HepG2 (cell line): ENCODE measurements at regions not wholly inside any gene's neighbourhood (a gene's known extent, or its start where the extent isn't known, plus 50 kb on each side); places are given as distances from the start of the nearest gene placed in this dataset.

Source experiments
- ATAC-seq: fragments of 200-7000 bp; cut with Tn5 transposase; 3 replicates; pipeline ENCODE4 v1.9.1; 2020; ENCODE audit warnings: mild to moderate bottlenecking, moderate library complexity
- BruUV-seq: library from RNA; stranded (reverse); fragments of 400-500 nt; replicated peaks from 2 replicates; lab custom pipeline; 2021; lab: Mats Ljungman, UMichigan
- CTCF ChIA-PET: fragments of 300-600 bp; formaldehyde crosslinking; extraction: SDS; loops from one replicate; lab custom pipeline; 2021; ENCODE audit warnings: low total read pairs, inconsistent platforms, low intra/inter-chr PET ratio; lab: Yijun Ruan, JAX
- POLR2A ChIA-PET: fragments of 350-600 bp; sonication (Branson Sonifier 250); formaldehyde crosslinking; loops from one replicate; lab custom pipeline; 2020; ENCODE audit warnings: antibody characterized with exemption, inconsistent platforms; lab: Yijun Ruan, JAX
- DNase-seq: peaks from one replicate; pipeline ENCODE4 v3.0.0-alpha.2; 2015; ENCODE audit warnings: low spot score
- FAIRE-seq: peaks from 3 replicates; lab custom pipeline; 2011; peaks lifted over from hg19 to GRCh38; lab: Jason Lieb, UNC
- H2AFZ ChIP-seq: one replicate; pipeline ENCODE4 v1.6.1; 2011; ENCODE audit warnings: low read length, inconsistent platforms
- H3K27ac ChIP-seq: fragments of 300-600 bp; 3 replicates; pipeline ENCODE4 v1.8.0; 2011; ENCODE audit warnings: mixed run types, mild to moderate bottlenecking, mixed read lengths, low read length, inconsistent platforms; ENCODE audit not compliant: insufficient read depth; ENCODE audit errors: extremely low read length
- H3K27me3 ChIP-seq, 2 experiments: fragments of 200-600 bp in 1 of 2; 2 replicates in 1 of 2; 3 replicates in 1 of 2; pipeline versions ENCODE4 v1.6.0 to v1.8.0; 2011; ENCODE audit warnings: low read length in 2 of 2, mild to moderate bottlenecking in 2 of 2, moderate library complexity in 2 of 2, inconsistent platforms in 1 of 2; ENCODE audit not compliant: insufficient read depth in 2 of 2, control insufficient read depth in 1 of 2
- H3K36me3 ChIP-seq, 2 experiments: fragments of 200-600 bp in 1 of 2; replicated peaks in 1 of 2; 2 replicates in 1 of 2; 3 replicates in 1 of 2; pipeline versions ENCODE4 v1.5.1 to v1.8.0; 2011; ENCODE audit warnings: low read length in 2 of 2, inconsistent platforms in 1 of 2; ENCODE audit not compliant: insufficient read depth in 2 of 2, control insufficient read depth in 1 of 2
- H3K4me1 ChIP-seq: 2 replicates; pipeline ENCODE4 v1.5.1; 2012; ENCODE audit warnings: low read length, inconsistent platforms; ENCODE audit not compliant: insufficient read depth
- H3K4me2 ChIP-seq: 2 replicates; pipeline ENCODE4 v1.6.0; 2011; ENCODE audit warnings: low read depth, low read length, inconsistent platforms
- H3K4me3 ChIP-seq, 3 experiments: fragments of 200-600 bp in 1 of 3; sonication (generic), shearing (Covaris generic) in 1 of 3; replicated peaks in 1 of 3; 2 replicates each; pipeline ENCODE4 v1.5.1; 2011 to 2016; ENCODE audit warnings: low read length in 3 of 3, inconsistent platforms in 2 of 3, low read depth in 2 of 3, mild to moderate bottlenecking in 2 of 3, control low read depth in 1 of 3, mixed read lengths in 1 of 3; ENCODE audit not compliant: insufficient read depth in 1 of 3
- H3K79me2 ChIP-seq: one replicate; pipeline ENCODE4 v1.6.1; 2011; ENCODE audit warnings: low read length, inconsistent platforms; ENCODE audit not compliant: insufficient read depth
- H3K9ac ChIP-seq: 2 replicates; pipeline ENCODE4 v1.6.0; 2011; ENCODE audit warnings: mild to moderate bottlenecking, low read depth, low read length, inconsistent platforms; ENCODE audit not compliant: insufficient read depth
- H3K9me3 ChIP-seq: 2 replicates; pipeline ENCODE4 v1.5.1; 2012; ENCODE audit warnings: mild to moderate bottlenecking, low read length
- H4K20me1 ChIP-seq: 2 replicates; pipeline ENCODE4 v1.6.0; 2011; ENCODE audit warnings: inconsistent platforms, mild to moderate bottlenecking, low read length, moderate library complexity; ENCODE audit not compliant: insufficient read depth
- CREM ChIP-seq, 2 experiments: sonication (generic) in 1 of 2; formaldehyde crosslinking in 1 of 2; IDR thresholded peaks; 2 replicates each; pipeline versions ENCODE4 v1.4.0 to v1.6.1; 2016 to 2020; ENCODE audit warnings: antibody characterized with exemption in 1 of 2, mild to moderate bottlenecking in 1 of 2, missing genetic modification reagents in 1 of 2
- EZH2 ChIP-seq: conservative IDR thresholded peaks from 2 replicates; pipeline ENCODE4 v1.6.1; 2012; ENCODE audit warnings: mild to moderate bottlenecking, low read depth, low read length, moderate library complexity
- MXI1 ChIP-seq: IDR thresholded peaks from 3 replicates; pipeline ENCODE4 v1.6.1; 2012; ENCODE audit warnings: low read depth, low read length, inconsistent platforms, borderline replicate concordance
- SP1 ChIP-seq, 2 experiments: fragments of 450-650 bp in 1 of 2; sonication (generic) in 1 of 2; formaldehyde crosslinking in 1 of 2; IDR thresholded peaks; 2 replicates each; pipeline versions ENCODE4 v1.4.0 to v1.6.1; 2016 to 2020; ENCODE audit warnings: missing genetic modification reagents in 1 of 2
- TRIM24 ChIP-seq: sonication (generic); formaldehyde crosslinking; IDR thresholded peaks from 2 replicates; pipeline ENCODE4 v1.8.0; 2022; ENCODE audit warnings: mild to moderate bottlenecking, missing genetic modification reagents
- U2AF2 ChIP-seq: fragments of 200-400 bp; formaldehyde crosslinking; IDR thresholded peaks from 2 replicates; pipeline ENCODE4 v1.6.1; 2017; ENCODE audit warnings: low read depth, mild to moderate bottlenecking, low read length
- ZFP37 ChIP-seq: sonication (generic); formaldehyde crosslinking; IDR thresholded peaks from 2 replicates; pipeline ENCODE4 v1.4.0; 2020; ENCODE audit warnings: missing genetic modification reagents, borderline replicate concordance
- ZMYM2 ChIP-seq: sonication (generic); formaldehyde crosslinking; IDR thresholded peaks from 2 replicates; pipeline ENCODE4 v1.8.0; 2022; ENCODE audit warnings: mild to moderate bottlenecking, missing genetic modification reagents
- ZNF30 ChIP-seq: sonication (generic); formaldehyde crosslinking; IDR thresholded peaks from 2 replicates; pipeline ENCODE4 v1.5.0; 2020; ENCODE audit warnings: mild to moderate bottlenecking, missing genetic modification reagents
- ZNF382 ChIP-seq: sonication (generic); formaldehyde crosslinking; IDR thresholded peaks from 2 replicates; pipeline ENCODE4 v1.5.0; 2020; ENCODE audit warnings: missing genetic modification reagents, mild to moderate bottlenecking, borderline replicate concordance
- ZNF556 ChIP-seq: sonication (generic); formaldehyde crosslinking; IDR thresholded peaks from 2 replicates; pipeline ENCODE4 v1.4.0; 2020; ENCODE audit warnings: mild to moderate bottlenecking, missing genetic modification reagents, borderline replicate concordance
- ZNF780A ChIP-seq: sonication (generic); formaldehyde crosslinking; IDR thresholded peaks from 2 replicates; pipeline ENCODE4 v1.8.0; 2022; ENCODE audit warnings: mild to moderate bottlenecking, missing genetic modification reagents, moderate library complexity
- WGBS: methylation state at CpG from one replicate; pipeline ENCODE4 v1.1.6; 2017; ENCODE audit warnings: low lambda C conversion rate; 5-methylcytosine and 5-hydroxymethylcytosine counted together
- in situ Hi-C: cut with HindIII; loops from 2 replicates; pipeline ENCODE4 v1.10.0; 2017; ENCODE audit warnings: low pct_unique_long_range_greater_than_20kb; ENCODE audit not compliant: extremely low pct_ligation_motif_present
- intact Hi-C: fragments of 100-400 bp; cut with micrococcal nuclease; formaldehyde crosslinking; loops from one replicate; pipeline ENCODE4 v1.10.0; 2022; ENCODE audit not compliant: unreplicated experiment
- TF ChIP-seq, protein P1 (sequence below): sonication (generic); formaldehyde crosslinking; IDR thresholded peaks from 2 replicates; pipeline ENCODE4 v1.4.0; 2020; ENCODE audit warnings: mild to moderate bottlenecking, missing genetic modification reagents
- TF ChIP-seq, protein P2 (sequence below): sonication (generic); formaldehyde crosslinking; IDR thresholded peaks from 2 replicates; pipeline ENCODE4 v1.8.1; 2023; ENCODE audit warnings: mild to moderate bottlenecking, missing genetic modification reagents
- TF ChIP-seq, protein P3 (sequence below): sonication (generic); formaldehyde crosslinking; IDR thresholded peaks from 2 replicates; pipeline ENCODE4 v1.8.0; 2022; ENCODE audit warnings: missing genetic modification reagents, mild to moderate bottlenecking, inconsistent platforms, borderline replicate concordance

DNA sequence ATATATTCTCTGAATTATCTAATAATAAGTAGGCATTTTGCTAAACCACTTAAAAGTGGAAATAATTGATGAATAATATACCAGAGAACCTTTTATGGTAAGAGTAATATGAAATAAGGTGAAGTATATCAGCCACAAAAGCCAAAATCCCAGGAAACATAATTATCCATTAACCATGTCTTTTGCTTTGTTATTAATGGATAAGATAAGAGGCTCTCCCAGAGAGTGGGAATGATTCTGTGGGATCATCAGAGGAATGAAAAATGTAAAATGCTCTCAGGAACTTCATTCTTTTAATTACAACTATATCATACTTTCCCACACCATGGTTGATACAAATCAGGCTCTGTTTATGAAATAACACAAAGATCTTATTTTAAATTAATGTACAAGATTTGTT is 391.7 kb upstream of the FZD8 start (continued):
- TF ChIP-seq CREM (IDR thresholded peaks at IDR 0.05) (no peak), CREM (CRISPR knock-in tag; IDR thresholded peaks at IDR 0.05) (no peak)

DNA sequence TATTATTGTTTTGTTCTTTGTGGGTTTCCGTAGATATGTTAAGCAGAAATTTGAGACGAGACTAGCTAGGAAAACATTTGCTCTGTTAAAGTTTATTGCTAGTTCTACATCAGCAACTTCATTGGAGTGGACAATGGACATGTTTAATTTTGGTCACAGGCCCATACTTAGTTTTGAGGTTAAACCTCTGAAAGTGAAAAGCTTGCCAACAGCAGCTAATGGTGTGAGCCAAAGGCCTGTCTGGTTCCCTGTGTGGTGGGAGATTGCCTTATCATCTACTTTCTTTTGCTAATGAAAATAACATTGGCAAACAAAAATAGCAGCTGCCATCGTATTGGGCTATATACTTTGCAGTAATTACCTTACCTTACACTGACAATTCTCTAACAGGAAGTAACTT is 388.4 kb upstream of the FZD8 start:
- in situ Hi-C loops = no loop called here
- Histone ChIP-seq H3K9me3 (no peaks in the 10 kb centered on the region), H3K9ac (no peak overlapping the region), H3K4me2 (no peak overlapping the region), H3K4me1 (no peaks in the 10 kb centered on the region), H3K36me3 (no peaks in the 10 kb centered on the region), H4K20me1 (no peaks in the 10 kb centered on the region), H3K27ac (no peak overlapping the region), H3K27me3 (no peaks in the 10 kb centered on the region), H3K79me2 (no peaks in the 10 kb centered on the region), H3K4me3 (no peak overlapping the region), H2AFZ (no peak overlapping the region)
- WGBS = 17% methylated on average over 3 of the region's 3 CpGs
- POLR2A ChIA-PET = no interaction called here
- no peak for ATAC-seq
- no peak for DNase-seq
- CTCF ChIA-PET = no interaction called here
- BruUV-seq = no TSS peak
- intact Hi-C loops = no loop called here
- no peak for FAIRE-seq
- TF ChIP-seq SP1 (IDR thresholded peaks at IDR 0.05) (no peak), SP1 (CRISPR knock-in tag; IDR thresholded peaks at IDR 0.05) (no peak), U2AF2 (no peak), EZH2 (no peak), ZNF556 (CRISPR knock-in tag) (no peak), TRIM24 (CRISPR knock-in tag) (no peak), MXI1 (no peak), ZFP37 (CRISPR knock-in tag) (no peak), ZNF780A (no peak), ZMYM2 (CRISPR knock-in tag) (no peak), ZNF30 (no peak), ZNF382 (CRISPR knock-in tag) (no peak)
- TF ChIP-seq, protein P1, sequence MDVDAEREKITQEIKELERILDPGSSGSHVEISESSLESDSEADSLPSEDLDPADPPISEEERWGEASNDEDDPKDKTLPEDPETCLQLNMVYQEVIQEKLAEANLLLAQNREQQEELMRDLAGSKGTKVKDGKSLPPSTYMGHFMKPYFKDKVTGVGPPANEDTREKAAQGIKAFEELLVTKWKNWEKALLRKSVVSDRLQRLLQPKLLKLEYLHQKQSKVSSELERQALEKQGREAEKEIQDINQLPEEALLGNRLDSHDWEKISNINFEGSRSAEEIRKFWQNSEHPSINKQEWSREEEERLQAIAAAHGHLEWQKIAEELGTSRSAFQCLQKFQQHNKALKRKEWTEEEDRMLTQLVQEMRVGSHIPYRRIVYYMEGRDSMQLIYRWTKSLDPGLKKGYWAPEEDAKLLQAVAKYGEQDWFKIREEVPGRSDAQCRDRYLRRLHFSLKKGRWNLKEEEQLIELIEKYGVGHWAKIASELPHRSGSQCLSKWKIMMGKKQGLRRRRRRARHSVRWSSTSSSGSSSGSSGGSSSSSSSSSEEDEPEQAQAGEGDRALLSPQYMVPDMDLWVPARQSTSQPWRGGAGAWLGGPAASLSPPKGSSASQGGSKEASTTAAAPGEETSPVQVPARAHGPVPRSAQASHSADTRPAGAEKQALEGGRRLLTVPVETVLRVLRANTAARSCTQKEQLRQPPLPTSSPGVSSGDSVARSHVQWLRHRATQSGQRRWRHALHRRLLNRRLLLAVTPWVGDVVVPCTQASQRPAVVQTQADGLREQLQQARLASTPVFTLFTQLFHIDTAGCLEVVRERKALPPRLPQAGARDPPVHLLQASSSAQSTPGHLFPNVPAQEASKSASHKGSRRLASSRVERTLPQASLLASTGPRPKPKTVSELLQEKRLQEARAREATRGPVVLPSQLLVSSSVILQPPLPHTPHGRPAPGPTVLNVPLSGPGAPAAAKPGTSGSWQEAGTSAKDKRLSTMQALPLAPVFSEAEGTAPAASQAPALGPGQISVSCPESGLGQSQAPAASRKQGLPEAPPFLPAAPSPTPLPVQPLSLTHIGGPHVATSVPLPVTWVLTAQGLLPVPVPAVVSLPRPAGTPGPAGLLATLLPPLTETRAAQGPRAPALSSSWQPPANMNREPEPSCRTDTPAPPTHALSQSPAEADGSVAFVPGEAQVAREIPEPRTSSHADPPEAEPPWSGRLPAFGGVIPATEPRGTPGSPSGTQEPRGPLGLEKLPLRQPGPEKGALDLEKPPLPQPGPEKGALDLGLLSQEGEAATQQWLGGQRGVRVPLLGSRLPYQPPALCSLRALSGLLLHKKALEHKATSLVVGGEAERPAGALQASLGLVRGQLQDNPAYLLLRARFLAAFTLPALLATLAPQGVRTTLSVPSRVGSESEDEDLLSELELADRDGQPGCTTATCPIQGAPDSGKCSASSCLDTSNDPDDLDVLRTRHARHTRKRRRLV (CRISPR knock-in tag) = no peak
- TF ChIP-seq, protein P2, sequence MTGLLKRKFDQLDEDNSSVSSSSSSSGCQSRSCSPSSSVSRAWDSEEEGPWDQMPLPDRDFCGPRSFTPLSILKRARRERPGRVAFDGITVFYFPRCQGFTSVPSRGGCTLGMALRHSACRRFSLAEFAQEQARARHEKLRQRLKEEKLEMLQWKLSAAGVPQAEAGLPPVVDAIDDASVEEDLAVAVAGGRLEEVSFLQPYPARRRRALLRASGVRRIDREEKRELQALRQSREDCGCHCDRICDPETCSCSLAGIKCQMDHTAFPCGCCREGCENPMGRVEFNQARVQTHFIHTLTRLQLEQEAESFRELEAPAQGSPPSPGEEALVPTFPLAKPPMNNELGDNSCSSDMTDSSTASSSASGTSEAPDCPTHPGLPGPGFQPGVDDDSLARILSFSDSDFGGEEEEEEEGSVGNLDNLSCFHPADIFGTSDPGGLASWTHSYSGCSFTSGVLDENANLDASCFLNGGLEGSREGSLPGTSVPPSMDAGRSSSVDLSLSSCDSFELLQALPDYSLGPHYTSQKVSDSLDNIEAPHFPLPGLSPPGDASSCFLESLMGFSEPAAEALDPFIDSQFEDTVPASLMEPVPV = no peak
- TF ChIP-seq, protein P3, sequence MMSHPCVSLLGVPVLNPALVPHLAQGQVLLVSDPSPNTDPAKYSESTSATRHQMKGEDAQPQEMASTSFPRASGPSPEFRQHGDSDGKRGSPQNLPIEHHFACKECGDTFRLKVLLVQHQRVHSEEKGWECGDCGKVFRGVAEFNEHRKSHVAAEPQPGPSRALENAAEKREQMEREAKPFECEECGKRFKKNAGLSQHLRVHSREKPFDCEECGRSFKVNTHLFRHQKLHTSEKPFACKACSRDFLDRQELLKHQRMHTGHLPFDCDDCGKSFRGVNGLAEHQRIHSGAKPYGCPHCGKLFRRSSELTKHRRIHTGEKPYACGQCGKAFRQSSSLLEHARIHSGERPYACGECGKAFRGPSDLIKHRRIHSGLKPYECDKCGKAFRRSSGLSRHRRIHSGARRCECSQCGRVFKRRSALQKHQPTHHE (CRISPR knock-in tag) = no peak
